Superior temporal gyrus (tissue), 1 donor: ENCODE measurements at regions not wholly inside any gene's neighbourhood (a gene's known extent, or its start where the extent isn't known, plus 50 kb on each side); places are given as distances from the start of the nearest gene placed in this dataset.

Source experiments
- DNase-seq: peaks from one replicate; pipeline ENCODE4 v3.0.0-alpha.2; 2016; ENCODE audit errors: extremely low spot score

DNA sequence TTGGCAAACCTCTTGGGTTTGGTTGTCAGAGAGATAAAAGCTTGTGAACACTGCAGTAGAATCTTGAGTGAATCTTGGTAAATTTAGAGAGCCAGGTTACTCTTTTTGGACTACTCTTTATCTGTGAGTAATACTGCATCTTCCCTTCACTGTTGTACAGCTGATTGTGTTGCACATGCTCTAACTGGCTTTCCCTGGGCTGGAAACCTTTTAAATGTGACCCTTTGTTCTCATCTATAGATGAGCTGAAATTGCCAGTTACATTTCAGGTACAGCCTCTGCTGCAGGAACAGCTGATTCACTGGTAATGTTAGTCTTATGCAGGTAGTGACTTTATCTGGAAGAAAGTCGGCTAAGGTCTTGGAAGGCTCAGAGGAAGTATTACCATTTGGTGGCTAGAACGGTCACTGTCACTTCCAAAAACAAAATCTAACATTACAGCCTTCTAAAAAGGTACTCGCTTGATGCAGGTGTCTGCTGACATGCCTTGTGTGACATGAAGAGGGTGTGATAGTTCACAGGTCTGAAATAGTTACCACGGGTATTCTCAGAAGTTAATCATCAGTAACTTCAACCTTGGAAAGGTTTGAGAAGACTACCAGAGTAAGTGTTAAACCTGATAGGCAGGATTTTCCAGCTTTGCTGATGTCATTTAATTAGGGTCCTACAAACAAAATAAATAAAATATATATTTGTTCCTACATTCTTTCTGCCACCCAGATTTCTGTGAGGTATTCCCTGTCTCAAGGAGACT lies 851.1 kb downstream of the SLC4A3 start:
- DNase-seq, result no peak

DNA sequence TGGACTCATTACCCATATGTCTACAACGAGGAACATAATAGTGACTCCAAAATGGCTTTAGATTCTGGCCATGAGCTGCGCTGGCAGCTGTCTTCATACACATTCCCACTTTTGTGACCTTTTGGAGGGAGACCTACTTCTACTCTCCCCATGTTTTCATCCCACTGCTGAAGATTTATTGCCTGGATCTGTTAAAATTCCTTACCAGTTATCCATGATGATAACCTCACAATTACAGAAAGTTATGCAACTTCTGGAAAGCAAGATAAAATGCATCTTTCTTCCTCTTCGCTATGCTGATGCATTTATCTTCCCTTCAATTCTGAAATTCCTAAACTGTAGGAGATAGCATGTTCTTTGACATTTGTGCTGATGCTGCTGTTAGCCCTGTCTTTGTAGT lies 855.3 kb downstream of the SLC4A3 start:
- no peak for DNase-seq

DNA sequence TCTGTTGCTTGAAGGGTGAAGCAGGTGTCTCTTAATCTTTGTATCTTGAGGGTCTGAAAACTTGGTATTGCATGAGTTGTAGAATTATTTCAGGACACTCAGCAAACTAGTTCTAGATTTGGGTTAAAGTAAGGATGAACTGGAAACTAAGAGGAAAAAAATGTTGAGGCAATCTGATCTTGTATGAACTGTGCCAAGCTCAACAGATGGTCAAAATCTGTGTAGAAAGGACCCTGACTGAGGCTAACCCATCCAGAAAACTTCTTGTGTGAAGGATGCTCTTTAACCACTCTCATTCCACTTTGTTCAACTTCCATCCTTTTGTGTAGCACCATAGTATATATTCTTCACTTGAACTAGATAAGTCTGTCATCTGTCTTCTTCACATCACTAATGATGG lies 861.7 kb downstream of the SLC4A3 start:
- no peak for DNase-seq

DNA sequence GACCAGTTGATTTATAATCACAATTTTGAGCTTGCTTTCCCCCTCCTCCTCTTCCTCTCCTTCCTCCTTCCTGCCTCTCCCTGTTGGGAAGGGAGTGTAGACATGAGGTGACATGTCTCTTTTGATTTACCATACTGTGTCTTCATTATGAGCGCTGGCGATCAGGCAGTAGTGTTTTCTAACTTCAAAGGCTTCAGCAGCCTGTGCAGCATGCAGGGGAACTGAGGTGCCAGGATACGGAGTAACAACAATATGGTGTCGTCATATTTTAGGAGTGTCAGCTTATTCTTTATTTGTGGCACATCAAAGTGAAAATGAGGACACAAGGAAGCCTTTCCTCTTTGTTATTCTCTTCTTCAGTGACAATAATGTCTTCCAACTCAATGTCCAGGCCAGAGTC lies 864.2 kb downstream of the SLC4A3 start:
- DNase-seq, result no peak

DNA sequence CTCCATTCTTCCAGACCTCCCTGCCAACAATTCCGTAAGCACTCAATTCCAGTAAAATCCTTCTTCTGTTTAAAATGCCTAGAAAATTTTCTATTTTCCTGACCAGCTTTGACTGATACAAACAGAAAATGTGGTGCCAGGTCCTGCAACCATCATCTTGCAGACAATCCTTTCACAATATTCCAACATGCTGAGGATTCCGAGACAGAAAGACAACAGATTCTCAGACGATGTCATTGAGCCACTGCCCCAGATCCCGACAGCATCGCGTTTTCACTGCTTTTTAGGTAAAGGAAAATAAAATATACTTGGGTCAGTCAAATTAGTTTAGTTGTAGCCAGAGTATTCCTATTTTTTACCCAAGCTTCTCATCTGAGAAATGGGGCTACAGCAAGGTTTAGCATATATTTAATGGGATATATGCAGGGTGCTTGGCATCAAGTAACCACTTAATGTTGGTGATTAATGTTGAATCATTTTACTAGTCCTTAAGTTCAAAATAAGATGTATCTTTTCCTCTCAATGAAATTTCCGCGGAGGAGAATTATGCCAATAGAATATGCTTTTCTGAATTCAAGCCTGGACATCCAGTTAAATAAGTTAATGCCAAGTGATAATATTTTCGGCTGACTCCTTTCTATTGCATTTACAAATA lies 866.6 kb downstream of the SLC4A3 start:
- DNase-seq, result no peak

DNA sequence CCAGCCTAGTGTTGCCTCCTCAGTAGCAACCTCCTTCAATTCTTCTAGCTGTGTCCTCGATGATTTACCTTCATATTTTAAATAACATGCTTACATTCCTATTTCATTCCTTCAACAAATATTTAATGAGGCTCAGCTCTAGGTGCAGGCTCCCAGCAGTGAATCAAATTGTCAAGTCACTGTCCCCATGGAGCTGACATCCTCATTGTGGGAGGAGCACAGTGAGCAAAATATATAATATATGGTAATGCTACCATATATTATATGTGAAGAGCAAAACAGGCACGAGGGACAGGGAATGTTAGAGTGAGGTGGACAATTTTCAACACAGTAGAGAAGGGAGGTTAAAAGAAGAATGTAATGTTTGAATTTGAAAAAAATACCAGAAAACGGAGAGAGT lies 869.1 kb downstream of the SLC4A3 start:
- DNase-seq, result no peak

DNA sequence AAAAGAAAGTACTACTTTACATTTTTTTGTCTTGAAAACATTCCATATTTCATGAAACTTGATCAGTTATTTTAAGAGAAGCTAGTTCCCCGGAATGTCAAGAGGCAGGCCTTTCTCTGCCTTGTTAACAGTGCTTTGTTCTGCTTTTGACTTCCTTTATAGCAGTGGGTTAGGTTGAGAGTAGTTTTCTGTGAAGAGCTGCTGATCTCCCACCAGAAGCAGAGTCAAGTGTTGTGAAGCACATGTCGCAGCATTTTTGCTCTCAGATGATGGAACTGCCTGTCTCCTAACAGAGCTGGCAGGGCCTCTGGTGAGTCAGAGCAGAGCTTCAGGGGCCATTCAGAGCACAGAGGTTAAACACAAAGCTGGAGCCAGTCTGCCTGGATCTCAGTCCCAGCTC lies 871.8 kb downstream of the SLC4A3 start:
- DNase-seq, result no peak

DNA sequence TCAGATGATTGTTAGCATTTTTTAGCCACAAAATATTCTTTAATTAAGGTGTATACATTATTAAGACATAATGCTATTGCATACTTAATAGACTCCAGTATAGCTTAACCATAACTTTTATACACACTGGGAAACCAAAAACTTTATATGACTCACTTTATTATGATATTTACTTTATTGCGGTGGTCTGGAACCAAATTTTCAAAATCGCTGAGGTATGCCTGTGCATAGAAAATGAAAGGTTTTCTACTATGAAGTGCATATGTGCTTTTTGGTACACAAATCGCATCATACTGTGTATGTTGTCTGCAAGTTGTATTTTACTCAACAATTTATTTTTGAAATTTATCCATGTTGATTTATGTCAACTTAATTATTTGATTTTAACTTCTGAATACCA lies 875.1 kb downstream of the SLC4A3 start:
- DNase-seq, result no peak

DNA sequence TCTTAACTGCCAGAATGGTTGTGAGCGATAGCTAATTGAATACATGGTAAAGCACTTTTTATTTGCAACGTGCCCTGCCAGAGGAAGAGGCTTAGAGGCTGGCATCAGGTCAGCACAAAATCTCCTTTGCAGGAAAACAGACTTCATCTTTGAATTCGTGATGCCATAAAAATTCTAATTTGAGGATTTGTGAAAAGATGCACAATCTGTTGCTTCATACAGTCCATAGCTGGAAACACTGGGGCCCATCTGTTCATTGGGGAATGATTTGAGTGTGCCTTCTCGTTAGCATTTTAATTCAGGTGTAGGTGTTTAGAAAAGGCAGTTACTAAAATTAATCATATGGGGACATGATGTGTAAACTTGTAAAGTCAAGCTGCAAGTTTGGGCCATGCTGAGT lies 876.0 kb downstream of the SLC4A3 start:
- DNase-seq, result no peak

DNA sequence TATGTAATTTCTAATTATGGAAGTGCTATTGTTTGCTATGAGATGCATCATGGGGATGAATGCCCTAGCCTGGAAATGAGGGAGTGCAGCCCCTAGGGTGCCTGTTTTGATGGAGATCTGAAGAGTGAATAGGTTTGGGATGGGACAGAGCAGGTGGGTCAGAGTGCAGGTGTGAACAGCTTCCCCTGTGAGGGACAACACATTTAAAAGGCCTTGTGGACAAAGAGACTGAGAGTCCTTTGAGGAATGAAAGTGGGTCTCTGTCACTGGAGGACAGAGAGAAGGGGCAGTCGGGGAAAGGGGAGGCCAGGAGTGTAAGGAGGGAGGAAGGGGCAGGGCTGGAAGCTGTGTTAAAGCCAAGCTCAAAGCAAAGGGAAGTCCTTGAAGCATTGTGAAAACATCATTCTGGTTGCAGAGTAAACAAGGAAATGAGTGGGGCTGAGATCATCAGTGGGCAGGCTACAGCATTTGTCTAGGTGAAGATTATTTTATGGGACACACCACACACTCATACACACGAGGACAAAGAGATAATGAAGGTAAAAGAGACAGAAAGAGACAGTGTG lies 877.6 kb downstream of the SLC4A3 start:
- DNase-seq, result no peak

DNA sequence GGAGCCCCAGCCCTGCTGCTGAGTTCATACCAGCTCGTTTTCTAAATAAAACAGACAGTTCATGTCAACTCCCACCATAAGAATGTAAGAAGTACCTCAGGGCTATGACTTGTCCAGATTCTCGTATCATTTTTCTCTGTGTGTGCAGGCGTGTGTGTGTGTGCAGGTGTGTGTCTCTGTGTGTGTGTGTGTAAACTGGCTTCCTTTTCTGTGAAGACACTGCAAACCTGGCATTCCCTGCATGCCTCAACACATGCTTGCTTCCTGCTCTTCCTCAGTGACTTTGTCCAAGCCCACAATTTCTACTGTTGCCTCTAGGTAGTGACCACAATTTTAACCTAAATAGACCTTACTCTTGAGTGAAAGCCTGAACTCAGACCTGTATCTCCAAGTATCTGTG lies 879.0 kb downstream of the SLC4A3 start:
- DNase-seq, result no peak

DNA sequence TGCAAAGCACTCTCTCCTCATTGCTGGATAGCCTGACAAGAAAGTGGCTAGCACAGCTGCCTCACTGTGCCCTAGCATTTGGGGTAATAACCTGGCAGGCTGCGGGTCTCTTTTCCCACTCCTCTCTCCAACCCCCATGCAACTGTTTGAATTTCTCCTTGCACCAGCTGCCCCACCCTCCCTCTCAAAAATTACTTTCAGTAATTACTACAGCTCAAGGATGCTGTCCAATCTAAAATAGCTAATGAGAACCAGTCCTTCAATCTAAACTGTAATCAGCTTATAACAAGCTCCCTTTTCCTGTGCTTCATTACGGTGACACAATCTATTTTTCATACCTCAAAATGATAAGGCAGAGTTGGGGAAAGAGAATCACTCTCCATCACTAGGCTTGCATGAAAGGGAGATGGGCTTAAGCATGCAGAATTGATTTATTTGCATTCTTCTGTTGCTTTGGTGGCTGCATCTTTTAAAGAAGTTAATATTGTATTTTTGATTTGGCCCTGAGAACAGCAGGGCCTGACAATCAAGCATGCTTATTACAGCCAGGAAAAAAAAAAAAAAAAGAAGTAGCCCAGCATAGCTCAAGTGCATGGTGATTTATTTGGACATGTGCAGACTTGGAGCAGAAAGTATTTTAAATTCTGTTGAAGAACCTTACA lies 881.8 kb downstream of the SLC4A3 start:
- no peak for DNase-seq

DNA sequence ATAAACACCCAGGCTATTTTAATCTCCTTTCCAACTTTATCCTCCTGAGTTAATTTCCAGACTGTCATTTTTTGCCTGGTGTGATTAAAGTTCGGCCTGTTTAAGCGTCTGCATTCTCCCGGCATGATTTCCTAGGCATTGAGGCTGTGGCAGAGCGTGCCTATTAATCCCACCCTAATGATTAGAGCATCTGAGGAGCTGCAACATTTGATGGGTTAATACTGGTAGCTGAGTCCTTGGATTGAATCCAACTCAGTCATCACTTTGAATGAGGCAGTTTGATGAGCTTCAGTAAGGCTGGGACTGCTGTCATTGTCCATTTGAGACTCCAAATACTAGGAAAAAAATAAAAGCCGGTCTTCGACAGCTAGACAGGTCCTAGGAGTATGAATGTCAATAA lies 882.5 kb downstream of the SLC4A3 start:
- no peak for DNase-seq

DNA sequence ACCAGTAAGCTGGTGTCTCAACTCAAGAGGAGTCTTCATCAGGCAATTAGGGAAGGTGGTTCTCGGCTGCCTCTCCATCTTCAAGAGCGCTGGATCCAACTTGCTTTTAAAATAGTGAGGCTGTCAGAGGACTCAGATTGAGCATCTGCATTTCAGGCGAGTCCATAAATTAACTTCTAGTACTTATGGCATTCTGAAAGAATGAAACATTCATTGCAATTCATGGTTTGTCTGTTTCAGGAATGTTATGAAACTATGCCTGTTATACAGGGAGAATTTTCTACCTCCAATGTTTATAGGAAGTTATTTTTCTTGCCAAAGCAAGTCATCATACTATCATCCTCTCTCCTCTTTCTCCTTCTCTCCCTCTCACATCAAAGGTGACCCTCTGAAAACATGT lies 883.2 kb downstream of the SLC4A3 start:
- DNase-seq, result no peak

DNA sequence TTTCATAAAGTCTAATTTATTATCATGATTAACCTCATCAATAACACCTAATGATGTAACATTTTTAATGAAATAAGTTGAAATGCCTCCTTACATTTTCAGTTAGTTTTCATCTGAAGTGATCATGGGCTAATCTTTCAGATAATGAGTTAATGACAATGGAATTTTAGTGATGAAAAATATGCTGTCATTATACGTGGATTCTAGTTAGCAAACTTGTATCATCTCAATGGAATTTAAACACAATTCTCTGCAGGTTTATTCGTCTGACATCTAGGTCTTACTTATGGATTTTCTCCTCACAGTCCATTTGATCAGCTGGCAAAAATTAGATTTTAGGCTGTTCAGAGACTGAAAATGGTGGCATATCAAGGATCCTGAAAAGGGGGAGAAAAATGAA lies 885.0 kb downstream of the SLC4A3 start:
- DNase-seq, result no peak

DNA sequence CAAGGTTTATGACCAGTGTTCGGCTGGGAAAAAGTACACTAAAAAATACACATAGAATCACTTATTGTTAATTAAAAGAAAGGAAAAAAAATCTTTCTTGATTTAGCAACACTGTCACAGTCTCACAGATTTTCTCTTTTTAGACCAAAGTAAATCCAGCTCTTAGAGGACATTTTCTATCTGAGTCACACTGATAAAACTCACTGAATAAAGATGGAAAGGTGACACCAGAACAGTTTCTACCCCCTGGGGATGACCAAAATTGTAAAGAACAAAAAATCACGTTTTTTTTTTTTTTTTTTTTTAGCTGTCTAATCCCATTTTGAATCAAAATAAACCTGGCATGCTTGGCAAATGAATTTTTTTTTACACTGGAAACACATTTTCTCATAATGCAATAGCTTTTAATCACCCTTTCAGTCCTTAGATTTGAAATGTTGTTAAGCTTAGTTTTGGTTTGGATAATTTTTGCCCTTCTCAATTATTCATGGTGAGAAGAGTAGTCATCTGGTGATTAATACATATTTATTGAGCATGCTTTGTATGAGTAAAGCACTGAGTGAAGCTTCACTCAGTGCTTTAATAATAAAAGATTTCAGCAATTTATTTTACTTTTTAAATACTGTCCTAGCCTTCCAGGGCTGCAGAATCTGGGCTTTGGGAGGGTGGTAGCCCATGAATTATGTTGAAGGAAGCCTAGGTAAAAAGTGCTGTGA lies 886.3 kb downstream of the SLC4A3 start:
- DNase-seq, result no peak

DNA sequence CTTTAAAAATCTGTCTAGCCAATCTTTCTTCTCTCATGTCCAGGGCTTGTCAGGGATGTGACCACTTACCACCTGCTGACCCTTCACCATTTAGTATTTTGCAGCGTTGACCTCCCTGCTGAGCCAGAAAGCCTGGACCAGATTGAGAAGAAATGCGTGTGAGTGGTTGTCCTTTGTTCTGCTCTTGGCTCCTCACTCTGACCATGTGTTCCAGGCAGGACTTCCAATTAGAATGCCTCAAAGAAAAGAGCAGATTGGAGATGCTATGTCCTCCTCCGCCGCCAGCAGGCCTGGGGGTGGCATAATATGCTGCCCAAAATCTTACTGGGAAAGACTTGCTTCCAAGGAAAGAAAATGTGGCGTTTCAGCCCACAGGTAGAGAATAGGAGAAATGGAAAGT lies 894.1 kb downstream of the SLC4A3 start:
- DNase-seq, result no peak

DNA sequence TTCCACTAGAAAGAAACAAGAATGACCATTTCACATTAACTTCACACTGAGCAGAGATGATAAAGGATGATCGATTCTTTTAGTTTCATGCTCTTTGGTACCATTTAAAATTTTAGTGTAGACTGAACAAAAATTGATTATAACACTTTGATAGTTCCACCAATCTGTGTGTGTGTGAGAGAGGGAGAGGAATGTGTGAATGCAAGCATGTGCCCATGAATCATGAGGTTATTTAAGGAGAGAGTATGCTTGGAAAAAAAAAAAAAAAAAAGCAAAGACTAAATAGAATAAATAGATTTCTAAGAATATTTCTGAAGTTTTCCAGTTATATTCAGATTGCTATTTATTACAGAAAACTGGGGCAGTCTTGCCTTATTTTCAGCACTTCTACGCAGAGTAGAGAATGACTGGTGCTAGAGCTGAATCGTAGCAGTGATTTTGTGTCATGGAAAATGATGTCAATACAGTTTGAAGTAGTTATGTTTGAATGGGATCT lies 900.8 kb downstream of the SLC4A3 start:
- DNase-seq, result no peak

DNA sequence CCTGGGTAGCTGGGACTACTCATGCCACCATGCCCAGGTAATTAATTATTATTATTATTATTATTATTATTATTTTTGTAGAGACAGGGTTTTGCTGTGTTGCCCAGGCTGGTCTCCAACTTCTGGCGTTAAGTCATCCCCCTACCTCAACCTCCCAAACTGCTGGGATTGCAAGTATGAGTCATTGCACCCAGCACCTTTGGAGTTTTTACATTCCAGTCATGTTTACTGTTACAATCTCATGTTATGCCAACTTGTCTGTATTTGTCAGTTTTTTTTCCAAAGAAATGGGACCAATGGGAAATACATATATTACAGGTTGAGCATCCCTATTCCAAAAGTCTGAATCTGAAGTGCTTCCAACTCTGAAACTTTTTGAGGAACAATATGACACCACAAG lies 903.8 kb downstream of the SLC4A3 start:
- DNase-seq, result no peak

DNA sequence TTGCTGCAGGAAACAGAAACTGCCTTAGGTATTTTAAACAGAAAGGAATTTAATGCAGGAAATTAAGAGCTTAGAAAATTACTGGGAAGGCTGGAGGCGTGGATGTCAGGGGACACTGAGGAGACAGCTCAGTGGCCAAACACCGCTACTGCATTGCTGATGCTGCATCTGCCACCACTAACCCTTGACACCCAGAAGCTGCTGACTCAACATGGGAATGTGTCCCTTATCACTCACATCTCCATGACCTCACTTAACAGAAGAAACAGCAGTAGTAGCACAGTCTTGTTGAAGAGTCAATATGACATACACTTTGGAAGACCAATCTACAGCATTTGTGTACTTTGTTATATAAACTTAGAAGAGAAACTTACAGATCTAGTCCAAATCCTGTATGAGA lies 906.1 kb downstream of the SLC4A3 start:
- no peak for DNase-seq

DNA sequence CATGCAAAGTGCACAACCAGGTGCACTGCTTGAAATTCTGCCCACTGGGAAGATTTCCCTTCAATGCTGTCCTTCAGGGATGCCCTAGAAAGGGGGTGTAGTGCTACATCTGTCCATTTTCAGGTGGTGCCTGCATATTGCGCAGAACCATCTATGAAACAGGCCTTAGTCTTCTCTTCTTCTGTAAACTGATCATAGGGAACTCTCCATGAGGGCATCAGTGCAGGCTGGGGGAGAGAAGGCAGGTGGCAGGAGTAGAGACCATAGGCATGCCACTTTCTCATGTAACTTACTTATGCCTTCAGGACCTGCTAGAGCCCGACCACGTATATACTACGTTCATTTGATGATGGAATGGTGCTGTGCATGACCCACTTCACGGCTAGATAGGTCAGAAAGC lies 912.1 kb downstream of the SLC4A3 start:
- no peak for DNase-seq

DNA sequence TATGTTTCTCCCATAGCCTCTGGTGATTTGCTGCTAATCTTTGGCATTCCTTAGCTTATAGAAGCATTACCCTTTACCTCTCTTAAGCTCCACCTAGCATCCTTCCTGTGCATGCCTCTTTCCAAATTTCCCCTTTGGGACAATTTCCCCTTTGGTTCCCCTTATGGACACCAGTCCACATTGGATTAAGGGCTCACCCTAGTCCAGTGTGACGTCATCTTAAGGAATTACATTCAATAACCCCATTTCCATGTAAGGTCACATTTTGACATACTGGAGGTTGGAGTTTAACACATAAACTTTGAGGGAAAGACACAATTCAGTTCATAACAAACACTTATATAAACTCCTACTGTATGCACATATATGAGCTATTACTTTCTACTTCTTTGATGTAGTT lies 916.6 kb downstream of the SLC4A3 start:
- no peak for DNase-seq
